ENCODE measurements at regions not wholly inside any gene's neighbourhood (a gene's known extent, or its start where the extent isn't known, plus 50 kb on each side); places are given as distances from the start of the nearest gene placed in this dataset.

- peaks cover 16% of the 10 kb centered on the region for H3K9me3 ChIP-seq (ENCODE audit: control insufficient read depth, low read length)
- DNase-seq (ENCODE audit: low read depth), result no peak
- H3K4me1 ChIP-seq (ENCODE audit: control insufficient read depth, insufficient read depth, low read length), result no peaks in the 10 kb centered on the region
- H3K4me3 ChIP-seq (ENCODE audit: low read length), result no peak overlapping the region
- no peak overlapping the region for H3K9ac ChIP-seq (ENCODE audit: low read length)
- no peaks in the 10 kb centered on the region for H3K36me3 ChIP-seq (ENCODE audit: control insufficient read depth, insufficient read depth, low read length, severe bottlenecking)
- H3K27me3 ChIP-seq (replicated peaks; ENCODE audit: control insufficient read depth, insufficient read depth, low read length), result no peaks in the 10 kb centered on the region
Measured at GRCh38 chr5:8884029-8884428, 661.8 kb downstream of the SEMA5A start.

GRCh38 chr5:8892926-8893325 is 652.9 kb downstream of the SEMA5A start:
- no peaks in the 10 kb centered on the region for H3K27me3 ChIP-seq (replicated peaks; ENCODE audit: control insufficient read depth, insufficient read depth, low read length)
- no peak for DNase-seq (ENCODE audit: low read depth)
- H3K36me3 ChIP-seq (ENCODE audit: control insufficient read depth, insufficient read depth, low read length, severe bottlenecking), result no peaks in the 10 kb centered on the region
- H3K9ac ChIP-seq (ENCODE audit: low read length), result no peak overlapping the region
- no peak overlapping the region for H3K4me3 ChIP-seq (ENCODE audit: low read length)
- H3K4me1 ChIP-seq (ENCODE audit: control insufficient read depth, insufficient read depth, low read length), result no peaks in the 10 kb centered on the region
- H3K9me3 ChIP-seq (ENCODE audit: control insufficient read depth, low read length), result no peaks in the 10 kb centered on the region

GRCh38 chr5:8894031-8894430 is 651.8 kb downstream of the SEMA5A start:
- H3K4me1 ChIP-seq (ENCODE audit: control insufficient read depth, insufficient read depth, low read length), result no peaks in the 10 kb centered on the region
- H3K9ac ChIP-seq (ENCODE audit: low read length), result no peak overlapping the region
- no peak overlapping the region for H3K4me3 ChIP-seq (ENCODE audit: low read length)
- no peaks in the 10 kb centered on the region for H3K27me3 ChIP-seq (replicated peaks; ENCODE audit: control insufficient read depth, insufficient read depth, low read length)
- no peaks in the 10 kb centered on the region for H3K36me3 ChIP-seq (ENCODE audit: control insufficient read depth, insufficient read depth, low read length, severe bottlenecking)
- H3K9me3 ChIP-seq (ENCODE audit: control insufficient read depth, low read length), result no peaks in the 10 kb centered on the region
- no peak for DNase-seq (ENCODE audit: low read depth)

- H3K36me3 ChIP-seq (ENCODE audit: control insufficient read depth, insufficient read depth, low read length, severe bottlenecking), result no peaks in the 10 kb centered on the region
- H3K27me3 ChIP-seq (replicated peaks; ENCODE audit: control insufficient read depth, insufficient read depth, low read length), result no peaks in the 10 kb centered on the region
- no peak overlapping the region for H3K9ac ChIP-seq (ENCODE audit: low read length)
- no peak overlapping the region for H3K4me3 ChIP-seq (ENCODE audit: low read length)
- no peaks in the 10 kb centered on the region for H3K9me3 ChIP-seq (ENCODE audit: control insufficient read depth, low read length)
- no peak for DNase-seq (ENCODE audit: low read depth)
- H3K4me1 ChIP-seq (ENCODE audit: control insufficient read depth, insufficient read depth, low read length), result no peaks in the 10 kb centered on the region
Measured at GRCh38 chr5:8895062-8895461, 650.8 kb downstream of the SEMA5A start.

- Histone ChIP-seq H3K27me3 (replicated peaks; ENCODE audit: control insufficient read depth, insufficient read depth, low read length) (no peaks in the 10 kb centered on the region), H3K9me3 (ENCODE audit: control insufficient read depth, low read length) (no peaks in the 10 kb centered on the region), H3K36me3 (ENCODE audit: control insufficient read depth, insufficient read depth, low read length, severe bottlenecking) (no peaks in the 10 kb centered on the region), H3K4me1 (ENCODE audit: control insufficient read depth, insufficient read depth, low read length) (no peaks in the 10 kb centered on the region), H3K9ac (ENCODE audit: low read length) (no peak overlapping the region), H3K4me3 (ENCODE audit: low read length) (no peak overlapping the region)
- no peak for DNase-seq (ENCODE audit: low read depth)
Measured at GRCh38 chr5:8895599-8895998, 650.3 kb downstream of the SEMA5A start.

GRCh38 chr5:8897316-8897715 is 648.6 kb downstream of the SEMA5A start:
- DNase-seq (ENCODE audit: low read depth), result no peak
- no peaks in the 10 kb centered on the region for H3K36me3 ChIP-seq (ENCODE audit: control insufficient read depth, insufficient read depth, low read length, severe bottlenecking)
- H3K27me3 ChIP-seq (replicated peaks; ENCODE audit: control insufficient read depth, insufficient read depth, low read length), result no peaks in the 10 kb centered on the region
- H3K9ac ChIP-seq (ENCODE audit: low read length), result no peak overlapping the region
- no peaks in the 10 kb centered on the region for H3K9me3 ChIP-seq (ENCODE audit: control insufficient read depth, low read length)
- no peak overlapping the region for H3K4me3 ChIP-seq (ENCODE audit: low read length)
- H3K4me1 ChIP-seq (ENCODE audit: control insufficient read depth, insufficient read depth, low read length), result no peaks in the 10 kb centered on the region

GRCh38 chr5:8905021-8905420 is 640.9 kb downstream of the SEMA5A start:
- Histone ChIP-seq H3K4me3 (ENCODE audit: low read length) (no peak overlapping the region), H3K4me1 (ENCODE audit: control insufficient read depth, insufficient read depth, low read length) (peaks cover 8% of the 10 kb centered on the region), H3K27me3 (replicated peaks; ENCODE audit: control insufficient read depth, insufficient read depth, low read length) (no peaks in the 10 kb centered on the region), H3K36me3 (ENCODE audit: control insufficient read depth, insufficient read depth, low read length, severe bottlenecking) (no peaks in the 10 kb centered on the region), H3K9ac (ENCODE audit: low read length) (no peak overlapping the region), H3K9me3 (ENCODE audit: control insufficient read depth, low read length) (no peaks in the 10 kb centered on the region)
- DNase-seq (ENCODE audit: low read depth), result peak; percentile 94

- Histone ChIP-seq H3K9ac (ENCODE audit: low read length) (no peak overlapping the region), H3K27me3 (replicated peaks; ENCODE audit: control insufficient read depth, insufficient read depth, low read length) (no peaks in the 10 kb centered on the region), H3K9me3 (ENCODE audit: control insufficient read depth, low read length) (no peaks in the 10 kb centered on the region), H3K36me3 (ENCODE audit: control insufficient read depth, insufficient read depth, low read length, severe bottlenecking) (no peaks in the 10 kb centered on the region), H3K4me1 (ENCODE audit: control insufficient read depth, insufficient read depth, low read length) (peaks cover 8% of the 10 kb centered on the region), H3K4me3 (ENCODE audit: low read length) (no peak overlapping the region)
- no peak for DNase-seq (ENCODE audit: low read depth)
Measured at GRCh38 chr5:8906303-8906967, 639.4 kb downstream of the SEMA5A start.

- Histone ChIP-seq H3K9me3 (ENCODE audit: control insufficient read depth, low read length) (no peaks in the 10 kb centered on the region), H3K36me3 (ENCODE audit: control insufficient read depth, insufficient read depth, low read length, severe bottlenecking) (no peaks in the 10 kb centered on the region), H3K9ac (ENCODE audit: low read length) (no peak overlapping the region), H3K4me3 (ENCODE audit: low read length) (no peak overlapping the region), H3K27me3 (replicated peaks; ENCODE audit: control insufficient read depth, insufficient read depth, low read length) (no peaks in the 10 kb centered on the region), H3K4me1 (ENCODE audit: control insufficient read depth, insufficient read depth, low read length) (peaks cover 8% of the 10 kb centered on the region)
- DNase-seq (ENCODE audit: low read depth), result peak; percentile 50
Measured at GRCh38 chr5:8907168-8907868, 638.6 kb downstream of the SEMA5A start.

GRCh38 chr5:8908055-8908683 is 637.7 kb downstream of the SEMA5A start:
- H3K4me1 ChIP-seq (ENCODE audit: control insufficient read depth, insufficient read depth, low read length), result peaks cover 8% of the 10 kb centered on the region
- H3K9me3 ChIP-seq (ENCODE audit: control insufficient read depth, low read length), result no peaks in the 10 kb centered on the region
- peak; percentile 28 for DNase-seq (ENCODE audit: low read depth)
- no peaks in the 10 kb centered on the region for H3K36me3 ChIP-seq (ENCODE audit: control insufficient read depth, insufficient read depth, low read length, severe bottlenecking)
- H3K27me3 ChIP-seq (replicated peaks; ENCODE audit: control insufficient read depth, insufficient read depth, low read length), result no peaks in the 10 kb centered on the region
- no peak overlapping the region for H3K9ac ChIP-seq (ENCODE audit: low read length)
- no peak overlapping the region for H3K4me3 ChIP-seq (ENCODE audit: low read length)

- H3K4me1 ChIP-seq (ENCODE audit: control insufficient read depth, insufficient read depth, low read length), result peaks cover 3% of the 10 kb centered on the region
- no peaks in the 10 kb centered on the region for H3K9me3 ChIP-seq (ENCODE audit: control insufficient read depth, low read length)
- no peaks in the 10 kb centered on the region for H3K27me3 ChIP-seq (replicated peaks; ENCODE audit: control insufficient read depth, insufficient read depth, low read length)
- no peak overlapping the region for H3K9ac ChIP-seq (ENCODE audit: low read length)
- H3K4me3 ChIP-seq (ENCODE audit: low read length), result no peak overlapping the region
- DNase-seq (ENCODE audit: low read depth), result no peak
- H3K36me3 ChIP-seq (ENCODE audit: control insufficient read depth, insufficient read depth, low read length, severe bottlenecking), result no peaks in the 10 kb centered on the region
Measured at GRCh38 chr5:8912106-8912505, 633.8 kb downstream of the SEMA5A start.
